ENCODE measurements at regions not wholly inside any gene's neighbourhood (a gene's known extent, or its start where the extent isn't known, plus 50 kb on each side); places are given as distances from the start of the nearest gene placed in this dataset.

DNA sequence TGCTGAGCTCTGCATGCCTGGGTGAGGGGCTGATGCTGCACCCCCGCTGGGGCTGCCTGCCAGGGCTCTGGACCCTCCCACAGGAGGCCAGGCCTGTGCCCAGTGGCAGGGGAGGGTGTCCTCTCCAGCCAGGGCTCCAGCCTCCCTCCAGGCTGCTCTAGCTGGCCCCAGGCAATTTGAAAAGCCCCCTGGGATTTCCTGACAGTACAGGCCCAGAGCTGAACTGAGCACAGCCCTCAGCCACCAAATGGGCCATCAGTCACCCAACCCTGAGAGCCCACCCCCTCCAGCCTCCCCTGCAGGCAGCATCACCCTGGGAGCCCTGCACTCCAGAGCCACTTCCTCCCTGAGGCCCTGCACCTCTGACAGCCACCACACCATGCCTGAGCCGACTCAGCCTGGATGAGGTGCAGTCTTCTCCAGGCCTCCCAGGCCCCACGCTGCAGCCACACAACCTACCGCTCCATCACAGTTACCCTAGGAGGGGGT is 101.8 kb upstream of the RET start:
- Histone ChIP-seq H3K4me3 (ENCODE audit: low read length) (no peak overlapping the region), H3K9me3 (ENCODE audit: control insufficient read depth, insufficient read depth, low read length) (no peaks in the 10 kb centered on the region), H3K27me3 (ENCODE audit: control insufficient read depth, insufficient read depth, low read length) (no peaks in the 10 kb centered on the region), H3K27ac (ENCODE audit: low read length) (no peak overlapping the region), H3K4me1 (ENCODE audit: control insufficient read depth, insufficient read depth, low read length) (no peaks in the 10 kb centered on the region), H3K36me3 (ENCODE audit: control insufficient read depth, insufficient read depth, low read length) (no peaks in the 10 kb centered on the region)
- no peak overlapping the region for H3K27ac Mint-ChIP-seq
- no peaks in the 10 kb centered on the region for H3K9me3 Mint-ChIP-seq
- peaks cover 0 to 2% of the 10 kb centered on the region in 2 donors for H3K27me3 Mint-ChIP-seq (ENCODE audit: low read depth in 2 of 2)
- no peaks in the 10 kb centered on the region for H3K4me1 Mint-ChIP-seq
- intact Hi-C loops (cut with micrococcal nuclease): no loop called here
- 61% methylated on average over 4 of the region's 4 CpGs for WGBS (ENCODE audit: insufficient coverage)
- ATAC-seq: no peak
- DNase-seq: peak in 1 of 2 donors; percentile 8
- TF ChIP-seq, protein P1, sequence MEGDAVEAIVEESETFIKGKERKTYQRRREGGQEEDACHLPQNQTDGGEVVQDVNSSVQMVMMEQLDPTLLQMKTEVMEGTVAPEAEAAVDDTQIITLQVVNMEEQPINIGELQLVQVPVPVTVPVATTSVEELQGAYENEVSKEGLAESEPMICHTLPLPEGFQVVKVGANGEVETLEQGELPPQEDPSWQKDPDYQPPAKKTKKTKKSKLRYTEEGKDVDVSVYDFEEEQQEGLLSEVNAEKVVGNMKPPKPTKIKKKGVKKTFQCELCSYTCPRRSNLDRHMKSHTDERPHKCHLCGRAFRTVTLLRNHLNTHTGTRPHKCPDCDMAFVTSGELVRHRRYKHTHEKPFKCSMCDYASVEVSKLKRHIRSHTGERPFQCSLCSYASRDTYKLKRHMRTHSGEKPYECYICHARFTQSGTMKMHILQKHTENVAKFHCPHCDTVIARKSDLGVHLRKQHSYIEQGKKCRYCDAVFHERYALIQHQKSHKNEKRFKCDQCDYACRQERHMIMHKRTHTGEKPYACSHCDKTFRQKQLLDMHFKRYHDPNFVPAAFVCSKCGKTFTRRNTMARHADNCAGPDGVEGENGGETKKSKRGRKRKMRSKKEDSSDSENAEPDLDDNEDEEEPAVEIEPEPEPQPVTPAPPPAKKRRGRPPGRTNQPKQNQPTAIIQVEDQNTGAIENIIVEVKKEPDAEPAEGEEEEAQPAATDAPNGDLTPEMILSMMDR (IDR thresholded peaks at IDR 0.05): no peak
- H3K4me3 Mint-ChIP-seq: no peak overlapping the region
- H3K36me3 Mint-ChIP-seq: no peaks in the 10 kb centered on the region

DNA sequence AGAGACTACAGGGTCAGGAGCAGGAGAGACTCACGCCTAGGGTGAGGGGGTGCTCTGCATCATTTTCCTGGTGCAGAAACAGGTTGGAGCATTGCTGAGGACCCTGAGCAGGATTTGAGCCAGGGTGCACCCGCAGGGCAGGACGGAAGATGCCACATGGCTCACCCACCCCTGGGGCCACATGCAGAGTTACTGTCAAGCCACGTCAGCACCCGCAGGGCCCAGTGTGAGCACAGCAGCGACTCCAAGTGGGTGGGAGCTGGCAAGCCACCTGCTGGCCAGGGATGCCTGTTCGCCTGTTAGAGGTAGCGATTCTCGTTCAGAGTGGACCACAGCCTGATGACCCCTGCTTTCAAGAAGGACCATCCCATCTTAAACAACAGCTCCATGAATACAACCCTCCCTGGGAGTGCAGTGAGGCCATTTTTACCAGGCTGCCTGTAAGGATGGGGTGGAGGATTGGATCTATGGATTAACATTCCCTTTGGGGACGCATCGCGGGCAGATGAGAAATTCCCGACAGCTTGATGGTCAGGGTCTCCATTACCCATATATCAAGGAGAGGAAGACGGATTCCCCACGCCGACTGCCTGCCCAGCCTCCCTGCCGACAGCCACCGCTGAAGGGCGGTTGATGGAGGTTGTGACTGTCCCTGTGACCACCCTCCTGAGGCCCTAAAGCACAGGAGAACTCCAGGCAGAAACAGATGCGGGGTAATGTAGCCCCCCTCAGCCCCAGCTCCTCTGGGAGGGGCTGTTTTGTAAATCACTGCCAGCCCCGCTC is 101.1 kb upstream of the RET start:
- H3K27ac Mint-ChIP-seq: no peak overlapping the region
- no peaks in the 10 kb centered on the region for H3K36me3 Mint-ChIP-seq
- Histone ChIP-seq H3K27ac (ENCODE audit: low read length) (no peak overlapping the region), H3K4me3 (ENCODE audit: low read length) (no peak overlapping the region), H3K4me1 (ENCODE audit: control insufficient read depth, insufficient read depth, low read length) (no peaks in the 10 kb centered on the region), H3K36me3 (ENCODE audit: control insufficient read depth, insufficient read depth, low read length) (no peaks in the 10 kb centered on the region), H3K27me3 (ENCODE audit: control insufficient read depth, insufficient read depth, low read length) (no peaks in the 10 kb centered on the region), H3K9me3 (ENCODE audit: control insufficient read depth, insufficient read depth, low read length) (no peaks in the 10 kb centered on the region)
- intact Hi-C loops (cut with micrococcal nuclease): no loop called here
- ATAC-seq: no peak
- WGBS (ENCODE audit: insufficient coverage): 91% methylated on average over 20 of the region's 21 CpGs
- no peaks in the 10 kb centered on the region for H3K4me1 Mint-ChIP-seq
- no peaks in the 10 kb centered on the region for H3K9me3 Mint-ChIP-seq
- H3K4me3 Mint-ChIP-seq: no peak overlapping the region
- H3K27me3 Mint-ChIP-seq (ENCODE audit: low read depth in 2 of 2): peaks cover 0 to 2% of the 10 kb centered on the region in 2 donors
- TF ChIP-seq, protein P1 (IDR thresholded peaks at IDR 0.05): no peak
- no peak for DNase-seq

DNA sequence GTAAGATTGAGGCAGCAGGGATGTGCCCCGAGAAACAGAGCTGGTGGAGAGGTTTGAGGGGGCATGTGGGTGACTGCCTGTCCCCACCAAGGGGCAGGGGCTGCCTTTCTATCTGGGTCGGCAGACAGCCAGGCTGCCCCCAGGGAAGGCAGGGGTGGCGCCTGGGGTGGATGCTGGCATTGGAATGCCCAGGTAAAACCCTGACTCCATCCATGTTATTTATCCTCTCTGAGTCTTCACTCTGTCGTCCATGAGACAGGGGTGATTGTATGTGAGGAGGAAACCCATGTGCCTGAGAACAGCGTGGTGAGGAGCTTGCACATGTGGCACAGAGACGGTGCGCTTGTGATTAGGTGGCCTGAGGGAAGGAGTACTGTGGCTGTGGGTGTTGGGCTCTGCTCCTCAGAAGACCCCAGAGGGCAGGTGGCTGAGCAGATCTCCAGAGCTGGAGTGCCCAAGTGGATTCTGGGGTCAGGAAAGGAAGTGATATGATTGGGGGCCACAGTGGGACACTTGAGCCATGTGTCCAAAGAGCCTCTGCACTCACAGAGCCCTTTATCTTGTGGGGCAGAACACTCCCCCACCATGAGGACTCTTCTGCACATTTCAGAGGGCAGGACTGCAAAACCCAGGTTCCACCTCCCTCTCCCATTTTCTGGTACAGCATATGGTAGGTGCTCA is 100.4 kb upstream of the RET start:
- H3K9me3 Mint-ChIP-seq: no peaks in the 10 kb centered on the region
- no peaks in the 10 kb centered on the region for H3K4me1 Mint-ChIP-seq
- intact Hi-C loops (cut with micrococcal nuclease): no loop called here
- H3K4me3 Mint-ChIP-seq: no peak overlapping the region
- H3K27me3 Mint-ChIP-seq (ENCODE audit: low read depth in 2 of 2): no peaks in the 10 kb centered on the region
- Histone ChIP-seq H3K4me3 (ENCODE audit: low read length) (no peak overlapping the region), H3K27me3 (ENCODE audit: control insufficient read depth, insufficient read depth, low read length) (no peaks in the 10 kb centered on the region), H3K27ac (ENCODE audit: low read length) (no peak overlapping the region), H3K36me3 (ENCODE audit: control insufficient read depth, insufficient read depth, low read length) (no peaks in the 10 kb centered on the region), H3K4me1 (ENCODE audit: control insufficient read depth, insufficient read depth, low read length) (no peaks in the 10 kb centered on the region), H3K9me3 (ENCODE audit: control insufficient read depth, insufficient read depth, low read length) (no peaks in the 10 kb centered on the region)
- TF ChIP-seq, protein P1 (IDR thresholded peaks at IDR 0.05): no peak
- H3K27ac Mint-ChIP-seq: no peak overlapping the region
- DNase-seq: no peak
- no peak for ATAC-seq
- H3K36me3 Mint-ChIP-seq: no peaks in the 10 kb centered on the region
- 87% methylated on average over 7 of the region's 7 CpGs for WGBS (ENCODE audit: insufficient coverage)
